ENCODE measurements at regions not wholly inside any gene's neighbourhood (a gene's known extent, or its start where the extent isn't known, plus 50 kb on each side); places are given as distances from the start of the nearest gene placed in this dataset.

DNA sequence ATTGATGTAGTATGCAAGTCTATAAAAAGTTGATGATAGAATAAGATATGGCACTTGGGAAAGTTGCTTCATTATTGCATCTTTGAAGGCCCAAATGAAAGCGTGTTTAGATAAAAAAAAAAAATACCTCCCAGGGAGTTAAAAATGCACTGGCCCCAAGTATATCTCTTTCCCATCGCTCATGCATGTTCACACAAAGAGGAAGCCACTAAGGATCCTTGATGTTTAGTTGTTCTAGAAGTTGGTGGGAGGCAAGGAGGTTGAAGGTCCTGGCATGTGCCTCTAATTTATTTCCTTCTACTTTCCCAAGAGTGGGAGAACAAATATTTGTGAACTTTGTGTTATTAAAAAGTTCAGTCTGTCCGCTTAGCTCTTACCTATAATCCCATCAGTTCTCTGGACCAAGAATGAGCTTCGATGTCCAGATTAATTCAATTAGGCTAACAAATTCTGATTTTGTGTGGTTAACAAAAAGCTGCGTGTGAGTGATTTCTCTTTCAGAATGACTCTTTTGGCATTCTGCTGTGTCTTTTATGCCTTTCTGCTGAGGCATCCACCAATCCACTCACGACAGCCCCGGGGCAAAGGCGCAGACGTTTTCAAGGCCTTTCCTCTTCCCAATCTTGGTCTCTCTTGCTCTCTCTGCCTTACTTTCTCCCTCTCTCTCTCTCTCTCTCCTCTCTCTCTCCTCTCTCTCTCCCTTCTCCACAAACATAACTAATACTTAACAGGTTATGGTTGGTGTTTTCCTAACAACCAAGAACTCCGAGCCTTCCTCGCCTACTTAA lies 135.1 kb upstream of the ERCC6L2 start:
- peak; percentile 51 for DNase-seq (ENCODE audit: low spot score)
- ATAC-seq = peak; percentile 84
- intact Hi-C loops (cut with DNase I) = no loop called here

DNA sequence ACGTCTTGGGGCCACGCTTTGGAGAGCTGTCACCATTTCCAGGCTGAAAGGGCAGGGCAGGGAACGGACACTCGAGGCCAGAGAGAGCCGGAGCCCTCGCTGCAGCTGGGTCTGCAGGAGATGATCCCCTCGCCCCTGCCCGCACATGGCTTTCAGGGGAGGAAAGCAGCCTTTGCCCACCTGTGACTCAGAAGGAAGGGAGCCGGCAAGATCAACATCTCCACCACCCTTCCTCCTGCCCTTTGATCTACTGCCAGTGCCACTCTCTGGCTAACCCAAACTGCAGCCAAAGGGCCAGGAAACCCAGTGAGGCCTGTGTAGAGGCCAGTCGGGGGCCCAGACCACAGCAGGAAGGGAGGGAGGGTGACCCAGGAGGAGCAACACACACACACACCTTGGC lies 137.1 kb upstream of the ERCC6L2 start:
- no peak for ATAC-seq
- peak; percentile 50 for DNase-seq (ENCODE audit: low spot score)
- intact Hi-C loops (cut with DNase I) = no loop called here

DNA sequence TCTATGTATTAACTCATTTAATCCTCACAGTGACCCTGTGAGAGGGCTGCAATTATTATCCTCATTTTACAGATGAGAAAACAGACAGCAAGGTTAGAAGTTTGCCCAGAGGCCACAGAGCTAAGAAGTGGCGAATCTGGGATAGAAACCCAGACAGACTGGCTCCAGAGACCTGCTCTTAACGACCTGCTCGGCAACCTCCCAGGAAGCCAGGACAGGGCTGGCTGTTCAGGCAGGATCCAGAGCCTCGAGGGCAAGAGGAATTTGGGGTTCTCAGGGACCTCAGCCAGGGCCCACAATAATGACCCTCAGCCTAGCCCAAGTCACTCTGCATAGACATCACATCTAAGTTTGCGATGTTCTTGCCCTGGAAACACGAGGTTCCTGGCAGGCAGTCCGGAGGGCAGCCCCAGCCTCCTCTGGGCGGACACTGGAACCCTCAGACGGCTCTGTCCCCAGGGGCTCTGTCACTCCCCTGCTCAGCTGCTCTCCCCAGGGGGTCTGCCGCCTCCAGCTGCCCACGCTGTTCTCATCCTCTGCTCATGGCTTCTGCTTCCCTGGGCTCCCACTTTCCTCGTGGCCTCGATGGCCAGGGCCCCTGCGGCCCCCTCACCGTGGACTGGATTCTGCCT lies 138.5 kb upstream of the ERCC6L2 start:
- no peak for ATAC-seq
- peak; percentile 47 for DNase-seq (ENCODE audit: low spot score)
- intact Hi-C loops (cut with DNase I) = no loop called here

DNA sequence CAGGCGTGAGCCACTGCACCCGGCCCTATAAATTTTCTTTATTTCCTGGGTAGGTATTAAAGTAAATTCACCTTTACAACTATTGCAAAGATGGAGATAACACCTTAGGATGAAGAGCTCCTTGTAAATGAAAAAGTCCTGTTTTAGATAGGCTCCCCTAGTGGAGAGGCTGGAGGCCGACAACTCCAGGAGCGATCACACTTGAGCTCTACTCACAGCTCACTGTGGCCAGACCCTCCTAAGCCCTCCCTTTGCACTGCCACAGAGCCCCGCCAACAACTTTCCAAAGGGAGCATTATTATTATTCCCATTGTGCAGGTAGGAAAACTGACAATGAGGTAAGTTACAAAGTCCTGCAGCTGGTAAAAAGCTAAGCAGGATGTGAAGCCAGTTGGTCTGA lies 139.1 kb upstream of the ERCC6L2 start:
- ATAC-seq = no peak
- DNase-seq (ENCODE audit: low spot score) = peak; percentile 31
- intact Hi-C loops (cut with DNase I) = no loop called here

DNA sequence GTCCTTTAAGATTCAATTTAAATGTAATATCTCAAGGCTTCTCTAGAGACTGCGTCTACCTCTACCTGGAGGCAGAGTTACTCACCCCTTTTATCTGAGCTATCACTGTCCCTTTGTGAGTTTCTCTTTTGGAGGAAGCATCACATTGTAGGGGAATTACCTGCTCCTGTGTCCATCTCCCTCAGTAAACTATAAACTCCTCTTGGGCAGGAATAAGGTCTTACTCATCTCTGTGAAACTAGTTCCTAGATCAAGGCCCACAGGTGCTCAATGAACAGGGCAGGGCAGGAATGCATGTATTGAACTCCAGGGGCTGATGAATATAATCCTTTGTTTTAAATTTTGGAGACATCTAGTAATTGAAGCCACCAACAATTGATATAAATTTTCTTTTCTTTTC lies 139.8 kb upstream of the ERCC6L2 start:
- ATAC-seq (no peak), DNase-seq (ENCODE audit: low spot score) (no peak)
- intact Hi-C loops (cut with DNase I) = no loop called here

DNA sequence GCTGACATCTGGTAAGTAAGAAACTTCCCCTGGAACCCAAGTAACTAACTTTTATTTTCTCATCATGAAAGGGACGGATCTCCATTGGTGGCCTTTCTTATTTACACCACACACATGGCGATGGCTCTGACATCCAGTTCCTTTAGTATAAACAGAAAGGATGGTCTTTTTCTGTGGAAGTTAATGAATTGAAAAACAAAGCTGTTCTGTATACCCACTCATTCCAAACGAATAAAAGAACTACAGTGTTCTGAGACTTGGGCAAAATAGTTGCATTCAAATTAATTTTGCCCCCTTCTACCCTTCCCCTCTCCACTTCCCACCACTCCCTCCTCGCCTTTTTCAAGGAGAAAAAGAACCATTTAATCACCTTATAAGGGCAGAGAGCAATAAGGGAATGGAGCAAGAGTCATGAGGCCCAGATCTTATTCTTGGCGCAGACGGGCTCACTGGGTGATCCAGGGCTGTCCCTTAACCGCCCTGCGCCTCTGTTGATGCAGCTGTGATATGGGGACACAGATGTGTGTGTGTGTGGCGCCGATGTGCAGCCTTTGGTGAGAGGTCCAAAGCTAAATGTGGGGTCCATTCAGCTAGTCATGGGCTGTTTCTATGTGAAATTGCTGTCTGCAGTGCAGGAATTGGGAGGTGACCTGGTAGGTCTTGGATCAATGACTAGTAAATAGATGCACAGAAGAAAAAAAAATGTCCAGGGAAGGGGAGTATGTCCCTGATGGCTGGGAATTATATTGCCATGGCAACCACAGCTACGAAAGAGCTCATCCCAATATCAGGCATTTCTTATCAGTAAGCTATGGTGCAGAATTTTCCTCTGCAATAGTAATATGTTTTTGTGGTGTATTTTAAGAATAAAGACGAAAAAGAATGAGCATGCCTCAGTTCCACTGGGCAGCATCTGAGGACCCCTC lies 141.5 kb upstream of the ERCC6L2 start:
- intact Hi-C loops (cut with DNase I) = no loop called here
- peak; percentile 74 for DNase-seq (ENCODE audit: low spot score)
- ATAC-seq = peak; percentile 92

DNA sequence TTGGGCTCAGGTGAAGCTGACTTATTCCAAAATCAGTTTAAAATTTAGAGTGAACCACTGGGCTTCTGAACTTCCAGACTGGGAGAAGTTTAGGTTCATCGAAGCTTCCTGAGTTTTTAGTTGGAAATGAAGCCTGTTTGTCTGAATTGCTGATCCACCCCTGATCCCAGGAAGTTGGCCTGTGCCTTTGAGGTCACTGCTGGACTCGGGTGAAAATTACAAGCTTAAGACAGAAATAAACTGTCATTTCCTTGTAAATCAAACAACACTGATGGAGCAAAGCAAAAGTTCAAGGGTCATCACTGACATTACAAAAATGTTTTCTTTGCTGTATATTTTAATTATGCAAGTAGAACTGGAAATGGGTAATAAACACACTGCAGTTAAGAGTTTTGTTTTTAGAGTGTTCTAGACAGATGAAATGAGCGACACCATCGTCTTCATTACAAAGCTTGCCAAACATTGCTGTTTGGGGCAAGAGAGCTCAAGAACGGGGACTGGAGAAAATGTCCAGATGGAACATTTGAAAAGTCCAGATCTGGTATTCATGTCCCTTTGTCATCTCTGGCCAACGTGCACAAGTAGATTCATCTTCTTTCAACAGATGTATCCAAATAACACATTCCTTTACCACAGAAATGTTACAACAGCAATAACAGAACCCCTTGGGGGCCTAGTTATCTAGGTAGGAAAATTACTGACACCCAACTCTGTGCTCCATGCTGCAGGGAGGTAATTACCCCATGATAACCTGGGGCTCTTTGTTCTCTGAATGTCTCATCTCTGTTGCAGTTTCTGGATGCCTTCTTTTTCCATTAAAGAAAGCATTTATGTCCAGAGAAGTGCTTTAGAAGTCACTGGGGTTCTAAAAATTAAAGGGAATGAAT lies 142.4 kb upstream of the ERCC6L2 start:
- intact Hi-C loops (cut with DNase I) = no loop called here
- DNase-seq (ENCODE audit: low spot score) = peak; percentile 36
- ATAC-seq = peak; percentile 46

DNA sequence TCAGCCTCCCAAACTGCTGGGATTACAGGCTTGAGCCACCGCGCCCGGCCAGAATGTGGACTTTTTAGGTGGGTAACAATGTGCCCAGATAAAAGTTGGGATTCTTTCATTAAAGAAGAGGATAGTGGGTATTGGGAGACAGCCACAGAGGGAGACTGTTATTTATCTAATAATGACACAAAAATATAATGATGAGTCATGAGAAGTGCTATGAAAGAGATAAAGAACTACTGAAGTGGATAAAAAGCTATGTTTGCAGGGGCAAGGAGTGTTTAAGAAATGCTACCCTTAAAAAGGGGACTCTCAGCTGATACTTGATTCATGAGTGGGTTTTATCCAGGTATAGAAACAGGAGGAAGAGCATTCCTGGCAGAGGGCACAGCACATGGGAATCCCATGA lies 143.6 kb upstream of the ERCC6L2 start:
- intact Hi-C loops (cut with DNase I) = no loop called here
- ATAC-seq (no peak), DNase-seq (ENCODE audit: low spot score) (no peak)

DNA sequence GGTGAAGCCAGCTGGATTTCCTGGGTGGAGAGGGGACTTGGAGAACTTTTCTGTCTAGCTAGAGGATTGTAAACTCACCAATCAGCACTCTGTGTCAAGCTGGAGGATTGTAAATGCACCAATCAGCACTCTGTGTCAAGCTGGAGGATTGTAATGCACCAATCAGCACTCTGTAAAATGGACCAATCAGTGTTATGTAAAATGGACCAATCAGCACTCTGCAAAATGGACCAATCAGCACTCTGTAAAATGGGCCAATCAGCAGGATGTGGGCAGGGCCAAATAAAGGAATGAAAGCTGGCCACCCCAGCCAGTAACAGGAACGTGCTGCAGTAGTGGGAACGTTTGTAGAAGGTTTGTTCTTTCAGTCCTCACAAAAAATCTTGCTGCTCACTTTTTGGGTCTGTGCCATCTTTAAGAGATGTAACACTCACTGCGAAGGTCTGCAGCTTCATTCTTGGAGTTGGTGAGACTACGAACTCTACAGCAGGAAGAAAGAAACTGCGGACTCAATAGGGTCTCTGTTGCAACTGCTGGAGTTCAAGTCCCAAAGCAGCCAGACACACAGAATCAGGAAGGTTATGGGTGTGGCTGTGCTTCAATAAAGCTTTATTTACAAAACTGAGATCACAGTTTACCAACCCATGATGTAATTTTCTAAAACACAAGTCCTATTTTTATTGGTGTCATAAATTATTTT lies 145.7 kb upstream of the ERCC6L2 start:
- peak; percentile 10 for DNase-seq (ENCODE audit: low spot score)
- ATAC-seq = no peak
- intact Hi-C loops (cut with DNase I) = loop anchor here (10.0 kb wide), 1 partner anchor 485 kb away; no protein-coding TSS in a partner anchor

DNA sequence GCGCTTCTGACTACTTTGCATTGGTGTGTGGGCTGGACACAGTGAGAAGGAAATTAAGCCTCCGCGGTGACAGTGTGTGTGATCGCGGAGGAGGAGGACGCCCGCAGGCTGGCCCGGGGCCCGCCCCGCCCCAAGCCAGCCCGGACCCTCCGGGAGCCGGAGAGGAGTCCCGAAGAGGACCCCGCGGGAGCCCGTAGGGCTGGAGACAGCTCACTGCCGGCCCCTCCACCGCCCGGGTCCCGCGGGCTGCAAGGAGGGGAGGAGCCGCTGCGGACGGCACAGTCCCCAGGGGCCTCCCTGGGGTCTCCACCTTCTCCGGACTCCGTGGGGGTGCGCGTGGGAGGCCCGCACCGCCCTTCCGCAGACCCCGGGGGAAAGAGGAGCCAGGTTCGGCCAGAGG lies 146.4 kb upstream of the ERCC6L2 start:
- DNase-seq (ENCODE audit: low spot score) = peak; percentile 51
- intact Hi-C loops (cut with DNase I) = loop anchor here (10.0 kb wide), 1 partner anchor 486 kb away; no protein-coding TSS in a partner anchor
- no peak for ATAC-seq

DNA sequence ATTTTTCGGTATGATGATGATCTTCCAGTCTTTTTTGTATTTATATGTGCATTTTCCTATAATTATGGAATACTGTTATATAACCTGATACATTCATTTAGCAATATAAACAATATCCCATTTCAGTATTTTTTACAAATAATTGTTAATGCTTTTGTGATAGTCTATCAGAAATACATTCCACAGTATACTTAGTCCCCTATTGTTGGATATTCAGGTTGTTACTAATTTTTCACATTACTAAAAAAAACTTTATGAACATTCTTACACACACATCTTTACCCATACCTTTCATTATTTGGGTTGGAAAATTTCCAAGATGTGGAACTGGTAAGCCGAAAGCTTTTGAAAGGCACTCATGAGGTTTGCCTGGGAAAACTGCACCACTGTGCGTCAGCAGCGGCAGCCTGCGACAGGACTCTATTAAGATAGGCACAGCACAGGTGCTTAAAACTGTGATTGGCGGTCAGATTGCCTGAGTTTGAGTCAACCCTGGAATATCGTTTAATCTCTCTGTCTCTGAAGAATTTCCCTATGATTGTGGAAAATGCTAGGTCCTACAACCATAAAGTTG lies 147.5 kb upstream of the ERCC6L2 start:
- no peak for DNase-seq (ENCODE audit: low spot score)
- intact Hi-C loops (cut with DNase I) = loop anchor here (10.0 kb wide), 1 partner anchor 487 kb away; no protein-coding TSS in a partner anchor
- no peak for ATAC-seq

DNA sequence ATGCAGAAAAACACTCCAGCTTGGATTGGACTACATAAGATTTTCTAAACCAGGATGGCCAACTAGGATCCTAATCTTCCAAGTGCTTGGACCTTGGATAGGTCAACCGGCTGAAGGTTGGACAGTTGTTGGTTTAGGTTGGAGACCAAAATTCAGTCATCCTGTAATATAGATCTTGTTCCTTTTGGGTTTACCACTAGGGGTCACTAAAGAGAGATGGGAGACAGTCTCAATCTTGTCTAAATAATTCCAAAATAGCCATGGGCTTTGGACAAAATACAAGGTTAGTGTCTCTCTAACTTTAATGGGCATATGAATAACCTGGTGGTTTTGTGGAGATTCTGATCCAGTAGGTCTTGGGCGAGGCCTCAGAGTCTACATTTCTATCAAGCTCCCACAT lies 148.7 kb upstream of the ERCC6L2 start:
- ATAC-seq (peak; percentile 77), DNase-seq (ENCODE audit: low spot score) (no peak)
- intact Hi-C loops (cut with DNase I) = loop anchor here (10.0 kb wide), 1 partner anchor 488 kb away; no protein-coding TSS in a partner anchor

DNA sequence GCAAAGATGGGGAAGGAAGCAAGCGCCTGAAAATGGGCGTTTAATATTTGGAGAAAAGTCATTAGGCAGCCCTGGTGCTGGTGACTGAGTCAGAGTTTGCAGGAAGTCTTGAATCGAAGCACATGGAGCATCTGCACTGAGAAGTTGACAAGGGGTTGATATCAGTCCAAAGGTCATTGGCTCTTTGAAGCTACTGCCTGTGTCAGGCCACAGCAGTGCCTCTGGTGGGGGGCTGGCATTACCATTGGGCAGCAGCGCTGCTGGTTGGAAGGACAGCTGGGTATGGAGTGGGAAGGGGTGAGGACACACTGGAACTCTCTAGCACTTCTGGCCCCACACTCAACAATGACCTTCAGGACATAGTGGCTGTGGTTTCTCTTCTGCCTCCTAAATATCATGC lies 150.4 kb upstream of the ERCC6L2 start:
- peak; percentile 18 for DNase-seq (ENCODE audit: low spot score)
- intact Hi-C loops (cut with DNase I) = loop anchor here (10.0 kb wide), 1 partner anchor 490 kb away; no protein-coding TSS in a partner anchor
- no peak for ATAC-seq

DNA sequence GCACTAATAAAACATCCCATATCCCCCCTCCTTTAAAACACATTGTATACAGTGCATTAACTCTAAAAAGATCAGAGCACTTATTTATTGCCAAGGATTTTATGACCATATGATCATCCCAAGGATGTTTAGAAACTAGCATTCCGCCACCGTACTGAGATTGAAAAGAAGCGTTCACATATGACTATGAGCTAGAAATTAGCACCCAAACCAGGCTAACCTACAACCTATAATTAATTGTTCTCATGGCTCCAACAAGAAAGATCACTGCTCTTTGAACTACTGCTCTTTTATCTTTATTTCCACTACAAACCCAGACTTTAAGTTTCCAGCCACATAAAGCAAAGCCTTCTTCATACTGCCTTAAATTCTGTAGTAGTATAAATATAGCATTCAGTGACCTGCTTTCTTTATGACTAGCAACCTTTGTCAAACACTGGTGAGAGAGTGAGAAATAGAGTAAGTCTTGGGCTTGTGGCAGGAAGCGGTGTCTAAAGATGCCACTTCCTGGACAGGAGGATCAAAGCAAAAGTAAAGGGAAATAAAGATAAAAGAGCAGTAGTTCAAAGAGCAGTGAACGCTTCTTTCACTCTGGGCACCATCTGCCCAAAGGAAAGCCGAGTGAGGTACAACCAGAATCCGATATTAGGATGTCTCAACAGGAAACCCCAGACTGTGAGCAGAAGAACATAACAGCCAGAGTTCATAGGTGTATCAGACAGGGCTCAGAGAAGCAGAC lies 151.1 kb upstream of the ERCC6L2 start:
- DNase-seq (ENCODE audit: low spot score) (peak; percentile 10), ATAC-seq (no peak)
- intact Hi-C loops (cut with DNase I) = loop anchor here (10.0 kb wide), 1 partner anchor 490 kb away; no protein-coding TSS in a partner anchor

DNA sequence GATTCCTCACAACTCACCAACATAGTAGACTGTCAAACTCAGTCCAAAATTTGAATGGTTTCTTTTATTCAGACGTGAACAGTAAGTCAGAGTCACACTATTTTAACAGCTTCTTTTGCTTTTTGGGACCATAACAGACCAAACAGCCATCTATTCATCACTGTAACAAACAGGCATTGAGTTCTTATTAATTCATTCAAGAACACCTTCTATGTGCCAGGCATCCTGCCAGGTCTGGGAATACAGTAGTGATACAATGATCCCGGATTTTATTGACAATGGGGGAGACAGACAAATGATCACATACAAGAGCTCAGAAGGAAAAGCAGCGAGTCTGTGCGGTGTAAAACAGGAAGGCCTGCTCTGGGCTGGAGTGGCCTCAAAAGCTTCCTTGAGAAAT lies 153.3 kb upstream of the ERCC6L2 start:
- intact Hi-C loops (cut with DNase I) = loop anchor here (10.0 kb wide), 1 partner anchor 493 kb away; no protein-coding TSS in a partner anchor
- DNase-seq (ENCODE audit: low spot score) (peak; percentile 51), ATAC-seq (peak; percentile 14)

DNA sequence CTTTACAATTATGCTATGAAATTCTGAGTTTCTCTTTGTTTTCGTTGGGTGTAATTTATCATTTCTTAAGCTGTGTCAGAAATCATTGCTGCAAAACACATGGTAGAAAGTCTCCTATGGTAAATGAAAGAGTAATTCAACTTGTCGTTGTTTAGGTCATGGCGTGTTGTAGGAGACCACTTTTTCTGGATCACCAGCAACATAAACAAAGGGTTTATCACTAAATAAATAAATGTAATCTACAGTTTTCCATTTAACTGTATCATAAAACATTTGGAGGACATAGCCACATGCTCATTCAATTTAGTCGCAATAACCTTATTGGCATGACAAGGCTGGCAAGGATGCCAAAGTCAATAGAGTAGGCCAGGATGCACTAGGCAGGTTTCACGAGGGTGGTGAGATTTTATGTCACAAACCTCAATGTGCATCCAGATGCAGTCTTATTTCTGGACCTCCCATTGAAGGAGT lies 154.4 kb upstream of the ERCC6L2 start:
- intact Hi-C loops (cut with DNase I) = loop anchor here (2.0 to 10.0 kb wide), 2 partner anchors 50 to 494 kb away; no protein-coding TSS in a partner anchor
- DNase-seq (ENCODE audit: low spot score) = no peak
- no peak for ATAC-seq
